Epidermal melanocyte (primary cell): ENCODE measurements at regions not wholly inside any gene's neighbourhood (a gene's known extent, or its start where the extent isn't known, plus 50 kb on each side); places are given as distances from the start of the nearest gene placed in this dataset.

Source experiments
- DNase-seq: peaks from one replicate; pipeline ENCODE4 v3.0.0; 2011; ENCODE audit warnings: low spot score; ENCODE audit not compliant: insufficient read length

DNA sequence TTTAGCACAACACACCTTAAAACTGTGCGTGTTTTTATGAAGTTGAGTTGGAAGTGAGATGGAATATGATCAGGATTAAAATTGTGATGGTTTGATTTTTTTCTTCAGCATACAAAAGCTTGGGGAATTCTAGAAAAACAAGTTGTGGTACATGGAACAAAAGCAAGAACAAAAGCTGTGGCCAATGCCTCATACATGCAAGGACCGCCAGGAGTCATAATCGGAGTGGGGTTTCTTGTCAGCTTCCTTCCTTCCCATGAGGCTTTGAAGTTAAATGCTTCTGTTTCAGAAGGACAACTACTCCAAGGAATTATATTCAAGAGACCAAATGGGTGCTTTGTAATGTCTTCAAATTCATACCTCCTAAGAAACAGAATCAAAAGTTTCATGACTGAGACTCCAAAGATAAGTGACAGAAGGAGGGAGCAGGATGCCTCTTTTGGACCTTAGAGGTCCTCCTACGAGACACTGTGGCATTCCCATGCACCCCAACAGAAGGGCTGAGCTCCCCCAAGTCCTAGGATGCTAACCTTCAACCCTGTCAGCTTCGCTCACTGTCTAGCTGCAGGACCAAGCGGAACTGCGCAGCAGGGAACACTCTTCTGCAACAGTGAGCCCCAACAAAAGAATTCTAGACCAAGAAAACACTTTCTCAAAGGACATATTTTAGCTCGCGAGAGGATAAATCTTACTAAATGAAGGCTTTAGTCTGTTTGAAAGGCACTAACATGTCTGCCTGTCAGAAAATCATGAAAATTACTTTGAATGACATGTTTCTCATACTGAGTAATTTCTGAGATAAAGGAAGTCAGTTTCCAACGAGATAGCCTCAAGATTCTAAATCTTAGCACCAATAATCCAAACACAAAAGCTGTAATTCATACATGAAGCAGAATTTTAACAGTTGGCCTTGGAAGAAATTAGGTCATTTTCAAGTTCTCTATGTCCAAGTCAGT lies 108.5 kb upstream of the NHSL1 start:
- DNase-seq: no peak

DNA sequence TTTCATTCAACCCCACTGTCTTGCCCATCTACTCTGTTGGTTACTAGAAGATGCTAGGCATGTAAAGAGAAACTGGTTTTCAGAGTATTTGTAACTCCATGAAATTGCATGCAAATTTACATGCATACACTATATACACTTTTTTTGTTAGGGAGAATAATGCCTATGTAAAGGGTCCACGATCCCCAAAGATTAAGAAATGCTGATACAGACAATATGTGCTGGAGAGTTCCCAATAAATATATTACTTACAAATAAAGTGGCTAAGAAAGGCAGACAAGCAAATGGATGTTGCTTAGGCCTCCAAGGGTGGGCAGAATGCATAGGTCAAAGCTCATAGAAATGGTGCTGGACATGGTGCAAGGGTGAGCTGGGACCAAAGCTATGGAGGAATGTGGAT lies 109.6 kb upstream of the NHSL1 start:
- no peak for DNase-seq

DNA sequence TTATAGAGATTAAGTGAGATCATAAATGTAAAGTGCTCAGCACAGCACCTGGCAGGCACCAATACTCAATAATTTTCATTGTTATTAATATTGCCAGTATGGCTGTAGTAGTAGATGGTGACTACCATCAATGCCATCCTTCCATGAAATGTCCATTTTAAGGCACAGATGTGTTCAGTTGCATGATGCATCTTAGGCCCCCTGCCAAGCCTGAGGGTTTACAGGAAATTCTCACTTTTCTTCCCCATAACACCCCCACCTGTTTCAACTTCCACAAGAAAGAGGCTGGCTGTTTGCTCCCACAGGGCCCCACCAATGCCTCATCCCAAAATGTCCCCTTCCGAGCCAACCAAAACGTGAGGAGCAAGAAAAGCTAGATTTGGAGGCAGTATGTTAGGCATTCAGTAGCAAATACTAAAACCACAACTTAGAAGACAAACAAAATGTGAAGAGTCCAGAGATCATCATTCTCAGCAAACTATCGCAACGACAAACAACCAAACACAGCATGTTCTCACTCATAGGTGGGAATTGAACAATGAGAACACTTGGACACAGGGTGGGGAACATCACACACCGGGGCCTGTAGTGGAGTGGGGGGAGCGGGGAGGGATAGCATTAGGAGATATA lies 110.6 kb upstream of the NHSL1 start:
- no peak for DNase-seq

- DNase-seq: no peak
Observed at GRCh38 chr6:138610816-138611215, 111.5 kb upstream of the NHSL1 start.

GRCh38 chr6:138614151-138614550 lies 114.9 kb upstream of the NHSL1 start:
- no peak for DNase-seq

GRCh38 chr6:138618168-138618567 lies 118.9 kb upstream of the NHSL1 start:
- no peak for DNase-seq

GRCh38 chr6:138620630-138621029 lies 121.3 kb upstream of the NHSL1 start:
- no peak for DNase-seq

DNA sequence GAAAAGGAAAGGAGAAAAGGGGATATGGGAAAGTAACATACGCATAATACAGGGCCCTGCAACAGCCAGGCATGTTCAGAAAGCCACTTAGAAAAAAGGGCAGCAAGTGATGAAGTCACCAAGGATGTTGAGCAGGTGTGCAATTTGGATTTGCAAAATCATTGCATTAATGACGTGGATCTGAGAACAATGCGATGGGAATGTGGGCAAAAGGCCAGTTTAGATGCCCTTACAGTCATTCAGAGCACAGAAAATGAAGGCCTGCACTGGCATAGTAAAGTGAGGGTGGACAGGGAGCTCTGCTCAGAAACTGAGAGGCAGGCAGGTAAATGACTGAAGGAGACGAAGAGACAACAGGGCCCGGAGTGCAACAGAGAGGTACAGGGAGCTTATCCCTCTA lies 123.7 kb upstream of the NHSL1 start:
- no peak for DNase-seq

- no peak for DNase-seq
Observed at GRCh38 chr6:138631566-138631965, 132.3 kb upstream of the NHSL1 start.

DNA sequence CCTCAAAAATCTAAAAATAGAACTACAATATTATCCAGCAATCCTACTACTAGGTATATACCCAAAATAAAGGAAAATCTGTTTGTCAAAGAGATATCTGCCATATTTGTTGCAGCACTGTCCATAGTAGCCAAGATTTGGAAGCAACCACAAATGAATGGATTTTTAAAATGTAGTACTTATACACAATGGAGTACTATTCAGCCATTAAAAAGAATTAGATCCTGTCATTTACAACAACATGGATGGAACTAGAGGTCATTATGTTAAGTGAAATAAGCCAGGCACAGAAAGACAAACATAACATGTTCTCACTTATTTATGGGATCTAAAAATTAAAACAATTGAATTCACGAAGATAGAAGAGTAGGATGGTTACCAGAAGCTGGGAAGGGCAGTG lies 135.7 kb upstream of the CCDC28A start:
- no peak for DNase-seq

- DNase-seq: no peak
Observed at GRCh38 chr6:138638604-138639003, 135.0 kb upstream of the CCDC28A start.

- DNase-seq: no peak
Observed at GRCh38 chr6:138640028-138640427, 133.5 kb upstream of the CCDC28A start.

DNA sequence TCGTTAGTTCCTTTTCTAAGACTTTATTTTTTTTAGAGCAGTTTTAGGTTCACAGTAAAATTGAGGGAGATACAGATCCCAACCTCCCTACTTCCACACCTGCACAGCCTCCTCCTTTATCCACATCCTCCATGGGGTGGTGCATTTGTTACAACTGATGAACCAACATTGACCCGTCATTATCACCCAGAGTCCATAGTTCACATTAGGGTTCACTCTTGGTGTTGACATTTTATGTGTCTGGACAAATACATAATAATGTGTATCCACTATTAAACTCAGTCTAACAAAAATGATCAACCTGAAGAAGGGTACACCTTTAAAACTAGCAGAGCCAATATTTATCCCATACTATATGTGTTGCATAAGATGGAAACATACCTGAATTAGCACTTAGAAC lies 130.4 kb upstream of the CCDC28A start:
- DNase-seq: no peak

GRCh38 chr6:138645976-138646640 lies 127.5 kb upstream of the CCDC28A start:
- no peak for DNase-seq

DNA sequence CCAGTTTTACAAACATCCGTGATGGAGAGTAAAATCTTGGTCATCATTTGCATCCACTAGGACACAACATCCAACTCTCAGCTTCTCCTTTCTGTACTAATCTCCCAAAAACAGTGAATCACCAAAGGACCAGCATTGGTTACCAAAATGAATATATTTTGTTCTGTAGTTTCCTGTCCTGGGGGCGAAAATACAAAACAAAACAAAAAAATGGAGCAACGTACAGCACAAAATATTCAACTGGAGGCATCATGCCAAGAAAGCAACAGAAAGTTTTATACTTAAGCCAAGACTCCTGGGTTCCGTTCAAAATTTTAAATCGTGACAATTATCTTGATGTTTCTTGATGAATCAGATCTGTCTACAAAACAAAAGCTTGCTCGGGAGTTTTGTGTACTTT lies 126.6 kb upstream of the CCDC28A start:
- DNase-seq: no peak

GRCh38 chr6:138648127-138648526 lies 125.4 kb upstream of the CCDC28A start:
- no peak for DNase-seq

- DNase-seq: no peak
Observed at GRCh38 chr6:138651491-138651890, 122.1 kb upstream of the CCDC28A start.

DNA sequence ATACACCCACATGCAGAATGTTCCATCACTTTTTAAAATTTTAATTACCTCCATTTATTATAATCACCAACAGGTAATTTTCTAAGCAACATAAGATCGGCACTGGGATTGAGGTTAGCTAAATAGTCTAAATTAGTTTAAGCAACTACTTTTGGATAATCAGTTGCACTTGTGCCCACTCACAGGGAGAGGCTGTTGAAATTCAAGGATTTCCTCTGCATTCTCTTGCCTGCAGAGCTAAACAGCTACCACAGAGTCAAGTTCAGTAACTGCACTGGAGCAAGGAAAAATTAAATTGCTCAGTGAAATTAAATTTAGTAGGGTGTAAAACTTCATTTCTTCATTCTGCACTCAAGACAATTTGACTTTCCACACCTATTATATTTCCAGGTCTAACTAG lies 120.7 kb upstream of the CCDC28A start:
- DNase-seq: no peak

GRCh38 chr6:138653435-138653834 lies 120.1 kb upstream of the CCDC28A start:
- no peak for DNase-seq

DNA sequence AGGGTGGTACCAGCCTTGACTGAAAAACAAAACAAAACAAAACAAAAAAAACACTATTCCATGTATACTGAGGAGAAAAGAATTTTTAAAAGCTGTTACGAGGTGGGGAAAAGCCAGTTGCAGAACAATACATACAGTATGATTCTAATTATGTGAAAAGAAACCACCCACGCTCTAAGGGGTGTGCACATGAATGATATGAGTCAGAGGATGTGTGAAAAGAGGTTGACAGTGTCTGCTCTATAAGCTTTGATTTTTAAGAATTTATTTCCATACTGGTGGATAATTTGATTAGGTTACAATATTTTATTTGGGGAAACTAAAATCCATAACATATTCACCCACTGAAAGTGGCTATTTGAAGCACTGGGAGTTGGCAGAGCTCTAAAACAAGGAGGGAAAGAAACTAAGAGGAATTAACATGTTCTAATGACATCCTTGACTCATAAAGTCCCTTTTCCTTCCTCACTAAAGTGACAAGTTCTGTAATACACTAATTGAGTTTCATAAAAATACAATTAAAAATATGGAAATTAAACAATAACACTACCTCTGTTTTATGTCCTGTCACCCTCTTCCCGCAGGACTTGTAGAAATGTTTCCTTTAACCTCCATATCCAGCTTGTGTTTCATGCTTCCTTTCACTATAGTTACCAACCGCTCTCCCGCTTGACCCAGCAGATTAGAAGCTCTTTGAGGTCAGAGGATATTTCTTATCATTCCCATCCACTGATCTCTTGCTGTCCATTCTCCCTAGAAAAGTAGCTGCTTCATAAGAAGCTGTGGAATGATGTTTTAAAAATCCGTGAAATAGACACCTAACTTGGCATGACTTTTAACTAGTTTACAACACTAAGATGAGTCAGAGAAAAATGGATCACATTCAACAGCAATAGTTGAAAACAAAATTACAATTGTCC lies 118.6 kb upstream of the CCDC28A start:
- DNase-seq: no peak

DNA sequence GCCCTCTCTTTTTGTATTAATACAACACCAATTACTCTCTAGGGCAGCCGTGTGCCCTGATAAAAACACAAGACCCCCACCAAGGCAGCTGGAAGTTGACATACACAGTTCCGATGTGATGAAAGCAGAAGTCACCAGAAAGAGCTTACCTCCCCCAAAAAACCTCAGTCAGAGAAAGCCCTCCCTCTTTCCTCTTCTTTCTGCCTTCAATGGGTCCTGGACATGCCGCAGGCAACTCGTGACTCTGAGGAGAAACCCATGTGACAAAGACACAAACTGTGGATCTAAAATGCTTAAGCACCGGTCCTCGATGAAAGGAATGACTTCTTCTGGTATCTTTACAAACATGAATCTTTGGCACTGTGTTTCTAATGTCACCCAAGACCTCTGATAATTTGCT lies 117.7 kb upstream of the CCDC28A start:
- DNase-seq: no peak
